GM18508 (cell line): ENCODE measurements at regions not wholly inside any gene's neighbourhood (a gene's known extent, or its start where the extent isn't known, plus 50 kb on each side); places are given as distances from the start of the nearest gene placed in this dataset.
"Not testable (repeated sequence)": the region's sequence is repeated elsewhere in the genome, so short reads cannot be mapped to it uniquely, and the experiment has no call there.

Experiments
- ATAC-seq: cut with Tn5 transposase; IDR thresholded peaks from one replicate; pipeline ENCODE4 v1.9.1; 2021; ENCODE audit warnings: moderate number of reproducible peaks; ENCODE audit not compliant: insufficient read depth, unreplicated experiment

DNA sequence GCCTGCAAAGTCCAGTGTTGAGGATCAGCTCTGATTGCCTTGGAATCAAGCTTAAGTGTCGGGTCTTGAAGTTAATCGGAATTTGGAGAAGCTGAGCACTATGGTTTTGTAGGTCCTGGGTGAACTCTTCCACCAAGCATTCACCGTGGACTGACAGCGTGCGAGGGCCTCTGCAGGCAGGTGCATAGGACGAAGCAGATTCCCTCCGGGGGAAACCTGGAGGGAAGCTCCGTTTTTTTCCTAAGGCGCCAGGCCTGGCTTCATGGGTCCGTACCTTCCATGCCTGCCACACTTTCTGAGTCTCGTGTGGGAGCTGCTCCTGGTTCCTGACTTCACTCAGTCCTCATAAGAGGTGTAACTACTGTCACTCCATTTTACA is 170.1 kb downstream of the CRYBB2 start:
- no peak for ATAC-seq

DNA sequence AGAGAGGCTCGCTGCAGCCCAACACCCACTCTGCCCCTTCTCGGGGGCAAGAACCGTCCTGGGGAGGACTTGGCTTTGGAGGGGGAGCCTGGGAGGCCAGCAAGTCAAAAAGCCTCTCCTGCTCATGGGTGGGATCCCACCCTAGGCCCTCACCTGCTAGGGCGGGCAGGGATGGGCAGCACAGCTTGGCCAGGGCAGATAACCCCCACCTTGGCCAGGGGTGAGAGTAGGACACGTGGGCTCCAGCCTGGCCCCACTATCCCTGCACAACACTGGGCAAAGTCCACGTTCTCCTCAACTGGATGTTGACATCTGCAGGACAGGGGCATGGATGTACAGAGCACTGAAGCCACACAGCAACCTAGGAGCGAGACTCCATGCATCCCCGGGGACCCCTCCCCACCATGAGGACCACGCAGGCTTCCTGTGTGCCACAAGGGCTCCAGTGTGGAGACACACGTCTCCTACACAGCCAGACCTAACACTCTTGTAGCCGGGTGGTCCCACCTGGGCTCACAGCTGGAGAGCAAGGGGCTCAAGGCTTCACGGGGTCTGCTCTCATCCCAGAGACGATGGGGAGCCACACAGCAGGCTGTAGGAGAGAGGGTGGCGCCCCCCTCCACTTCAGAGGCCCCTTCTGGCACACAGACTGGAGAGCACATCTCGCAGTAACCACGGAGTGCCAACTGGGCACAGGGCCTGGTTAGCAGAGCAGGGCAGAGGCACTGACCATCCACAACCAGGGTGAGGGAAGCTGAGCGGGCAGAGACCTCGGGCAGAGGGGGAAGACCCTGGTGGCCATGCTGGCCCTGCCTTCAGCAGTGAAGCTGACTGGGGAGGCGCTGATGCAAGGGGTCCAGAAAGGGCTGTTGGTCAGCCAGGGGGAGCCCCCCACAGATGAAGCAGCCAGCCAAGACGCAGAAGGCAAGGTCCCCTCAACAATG is 171.1 kb downstream of the CRYBB2 start:
- no peak for ATAC-seq

DNA sequence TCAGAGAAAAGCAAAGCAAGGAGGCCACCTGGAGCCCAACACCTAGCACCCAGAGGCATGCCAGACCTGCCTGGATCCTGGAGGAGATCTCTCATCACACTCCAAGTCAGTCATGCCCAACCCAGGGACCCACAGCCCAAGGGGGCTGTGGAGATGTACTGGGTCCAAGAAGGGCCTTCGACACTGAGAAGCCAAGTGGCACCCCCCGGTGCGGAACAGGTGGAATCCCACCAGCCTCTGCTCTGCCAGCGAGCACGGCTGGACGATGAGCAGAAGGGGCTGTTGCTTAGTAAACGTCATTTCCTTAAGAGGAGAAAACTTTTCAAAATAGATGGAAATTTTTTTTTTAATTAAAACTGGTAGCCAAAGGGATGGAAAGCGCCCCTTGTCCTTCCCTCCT is 171.9 kb upstream of the GRK3 start:
- no peak for ATAC-seq

- no peak for ATAC-seq
These were observed 171.2 kb upstream of the GRK3 start for GRCh38 chr22:25393121-25393805.

GRCh38 chr22:25395468-25395867 is 169.0 kb upstream of the GRK3 start:
- ATAC-seq = no peak

DNA sequence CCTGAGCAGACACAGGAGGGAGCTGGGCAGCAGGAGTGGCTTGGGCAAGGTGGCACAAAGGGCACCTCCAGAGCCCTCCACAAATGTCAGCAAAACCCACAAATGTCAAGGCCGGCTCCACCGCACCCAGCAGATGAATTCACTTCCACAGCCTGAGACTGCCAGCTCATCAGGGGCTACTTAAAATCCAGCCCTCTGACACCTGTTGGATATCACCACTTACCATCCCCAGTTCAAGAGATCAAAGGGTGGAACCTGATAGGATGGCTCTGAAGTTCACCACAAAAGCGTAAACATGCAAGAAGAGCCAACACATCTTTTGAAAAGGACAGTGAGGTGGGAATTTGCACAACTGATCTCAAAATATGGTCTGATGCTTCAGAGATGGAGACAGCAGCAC is 168.6 kb upstream of the GRK3 start:
- no peak for ATAC-seq

GRCh38 chr22:25396615-25397200 is 167.8 kb upstream of the GRK3 start:
- no peak for ATAC-seq

- no peak for ATAC-seq
These were observed 166.9 kb upstream of the GRK3 start for GRCh38 chr22:25397616-25398015.

DNA sequence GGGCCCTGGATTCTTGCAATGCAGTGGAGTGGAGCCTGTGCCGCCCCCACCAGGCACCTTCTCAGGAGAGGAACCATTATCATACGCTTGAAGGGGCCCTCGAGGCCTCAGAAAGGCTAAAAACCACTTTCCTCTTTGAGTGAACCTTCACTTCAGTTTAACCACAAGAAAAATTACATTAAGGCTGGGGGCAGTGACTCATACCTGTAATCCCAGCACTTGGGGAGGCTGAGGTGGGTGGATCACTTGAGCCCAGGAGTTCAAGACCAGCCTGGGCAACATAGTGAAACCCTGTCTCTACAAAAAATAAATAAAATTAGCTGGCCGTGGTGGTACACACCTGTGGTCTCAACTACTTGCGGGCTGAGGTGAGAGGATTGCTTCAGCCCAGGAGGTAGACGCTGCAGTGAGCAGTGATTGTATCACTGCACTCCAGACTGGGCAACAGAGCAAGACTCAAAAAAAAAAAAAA is 165.8 kb upstream of the GRK3 start:
- not testable (repeated sequence) for ATAC-seq

- no peak for ATAC-seq
These were observed 164.8 kb upstream of the GRK3 start for GRCh38 chr22:25399649-25400151.

GRCh38 chr22:25402160-25402500 is 162.3 kb upstream of the GRK3 start:
- ATAC-seq = no peak

- ATAC-seq = no peak
These were observed 161.8 kb upstream of the GRK3 start for GRCh38 chr22:25402501-25403283.

- ATAC-seq = no peak
These were observed 161.1 kb upstream of the GRK3 start for GRCh38 chr22:25403284-25403810.

DNA sequence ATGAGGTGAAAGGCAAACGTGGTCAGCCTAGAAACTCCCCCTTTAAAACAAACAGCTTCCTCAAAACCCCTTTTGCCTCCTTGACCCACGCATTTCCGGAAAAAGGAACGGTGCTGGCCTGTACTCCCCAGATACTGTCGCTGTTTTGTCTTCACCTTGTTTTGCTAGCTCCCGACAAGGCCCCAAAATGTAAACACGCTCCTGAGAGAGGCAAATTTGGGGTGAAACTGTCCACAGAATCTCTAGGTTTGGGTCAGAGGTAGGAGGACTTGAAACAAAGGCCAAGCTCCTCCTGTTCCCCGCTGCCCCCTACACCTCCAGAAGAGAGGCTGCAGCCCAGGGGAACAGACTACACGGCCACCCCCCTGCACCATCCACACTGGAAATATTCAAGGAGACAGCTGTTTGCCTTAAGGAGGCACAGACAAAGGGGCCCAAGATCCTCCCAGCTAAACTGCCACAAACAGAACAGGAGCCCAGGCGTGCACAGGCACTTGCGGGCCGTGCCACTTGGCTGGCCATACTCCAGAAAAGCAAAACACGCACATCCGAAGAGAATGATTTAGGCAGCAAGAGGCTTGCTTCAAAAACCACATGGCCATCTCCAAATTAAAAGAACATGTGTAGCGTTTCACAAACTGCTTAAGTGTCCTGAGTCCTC is 160.5 kb upstream of the GRK3 start:
- ATAC-seq = no peak

DNA sequence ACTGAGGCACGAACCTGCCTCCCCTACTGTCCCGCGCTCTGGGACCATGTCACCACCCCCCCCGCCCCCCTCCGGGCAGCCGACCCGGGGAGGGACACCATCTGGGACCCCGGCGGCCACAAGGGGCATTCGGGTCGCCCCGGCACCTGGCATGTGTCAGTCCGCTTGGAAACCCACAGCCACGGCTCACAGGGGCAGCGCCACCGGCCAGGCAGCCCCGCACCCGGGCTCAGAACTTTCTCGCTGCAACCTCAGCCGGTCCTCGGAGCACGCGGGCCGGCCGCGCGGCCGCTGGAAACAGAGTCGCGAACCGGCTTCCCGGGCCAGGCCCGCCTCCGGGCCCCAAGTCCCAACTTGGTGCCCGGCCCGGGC is 159.9 kb upstream of the GRK3 start:
- ATAC-seq = no peak

- no peak for ATAC-seq
These were observed 159.3 kb upstream of the GRK3 start for GRCh38 chr22:25404928-25405816.

GRCh38 chr22:25405841-25406509 is 158.5 kb upstream of the GRK3 start:
- ATAC-seq = no peak
